ENCODE measurements at regions not wholly inside any gene's neighbourhood (a gene's known extent, or its start where the extent isn't known, plus 50 kb on each side); places are given as distances from the start of the nearest gene placed in this dataset.

DNA sequence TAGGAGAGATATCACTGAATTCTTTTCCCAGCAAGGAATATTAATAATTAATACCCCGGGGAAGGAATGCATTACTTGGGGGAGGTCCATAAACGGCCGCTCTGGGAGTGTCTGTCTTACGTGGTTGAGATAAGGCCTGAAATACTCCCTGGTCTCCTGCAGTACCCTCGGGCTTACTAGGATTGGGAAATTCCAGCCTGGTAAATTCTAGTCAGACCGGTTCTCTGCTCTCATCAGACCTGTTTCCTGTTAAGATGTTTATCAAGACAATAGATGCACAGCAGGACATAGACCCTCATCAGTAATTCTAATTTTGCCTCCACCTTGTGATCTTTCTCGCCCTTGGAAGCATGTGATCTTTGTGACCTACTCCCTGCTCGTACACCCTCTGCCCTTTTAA is 162.8 kb upstream of the KCND2 start:
- TF ChIP-seq CTCF (IDR thresholded peaks at IDR 0.05; ENCODE audit: poor library complexity, severe bottlenecking) (no peak), POLR2AphosphoS5 (IDR thresholded peaks at IDR 0.05) (no peak)
- no peaks in the 10 kb centered on the region for H3K9me3 ChIP-seq (ENCODE audit: low read length)
- no peaks in the 10 kb centered on the region for H3F3A ChIP-seq (ENCODE audit: insufficient read depth, low read length, poor library complexity, severe bottlenecking)
- H3K27me3 ChIP-seq (ENCODE audit: insufficient read depth, low read depth, low read length): no peaks in the 10 kb centered on the region
- H2AFZ ChIP-seq (ENCODE audit: low read depth, low read length): no peak overlapping the region
- H3K79me2 ChIP-seq (replicated peaks; ENCODE audit: insufficient read depth, low read length): no peaks in the 10 kb centered on the region
- H3K36me3 ChIP-seq (ENCODE audit: insufficient read depth, low read length): no peaks in the 10 kb centered on the region
- no peak overlapping the region for H3K27ac ChIP-seq (ENCODE audit: low read length)
- H3K4me2 ChIP-seq (ENCODE audit: low read length): no peak overlapping the region
- H3K9me2 ChIP-seq (ENCODE audit: insufficient read depth, low read length): no peaks in the 10 kb centered on the region
- H3K9ac ChIP-seq (ENCODE audit: low read length): no peak overlapping the region
- H3K4me3 ChIP-seq (ENCODE audit: low read length): no peak overlapping the region
- H4K20me1 ChIP-seq (ENCODE audit: insufficient read depth): no peaks in the 10 kb centered on the region

DNA sequence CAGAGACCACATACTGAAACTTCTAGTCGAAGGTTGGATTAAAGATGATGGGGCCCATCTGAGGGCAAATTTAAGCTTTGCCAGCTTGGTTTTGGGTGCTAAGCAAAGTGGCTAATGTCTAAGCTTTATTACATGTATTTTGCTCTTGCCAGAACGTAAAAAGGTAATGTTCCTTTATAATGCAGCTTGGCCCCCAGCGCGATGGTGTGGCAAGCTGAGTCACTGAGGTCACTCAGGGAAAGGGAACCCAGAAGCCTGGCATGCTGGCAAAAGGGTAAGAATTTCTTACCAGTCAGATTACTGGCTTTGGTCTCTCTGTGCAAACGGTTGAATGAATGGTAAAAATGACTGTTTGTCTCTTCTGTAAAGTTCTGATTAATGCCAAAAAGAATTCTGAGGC is 158.3 kb upstream of the KCND2 start:
- H3K9me2 ChIP-seq (ENCODE audit: insufficient read depth, low read length): no peaks in the 10 kb centered on the region
- H3K9ac ChIP-seq (ENCODE audit: low read length): no peak overlapping the region
- no peak overlapping the region for H3K4me3 ChIP-seq (ENCODE audit: low read length)
- no peaks in the 10 kb centered on the region for H3K79me2 ChIP-seq (replicated peaks; ENCODE audit: insufficient read depth, low read length)
- no peaks in the 10 kb centered on the region for H3K36me3 ChIP-seq (ENCODE audit: insufficient read depth, low read length)
- H4K20me1 ChIP-seq (ENCODE audit: insufficient read depth): no peaks in the 10 kb centered on the region
- H3F3A ChIP-seq (ENCODE audit: insufficient read depth, low read length, poor library complexity, severe bottlenecking): no peaks in the 10 kb centered on the region
- no peak for TF ChIP-seq EP300 (conservative IDR thresholded peaks at IDR 0.05; ENCODE audit: poor library complexity, severe bottlenecking)
- TF ChIP-seq TAF1 (IDR thresholded peaks at IDR 0.05; ENCODE audit: low read depth): no peak
- no peak for TF ChIP-seq EZH2 (IDR thresholded peaks at IDR 0.05; ENCODE audit: borderline replicate concordance, insufficient read depth, low read length, poor library complexity, severe bottlenecking)
- TF ChIP-seq MXI1 (conservative IDR thresholded peaks at IDR 0.05; ENCODE audit: poor library complexity, severe bottlenecking): no peak
- TF ChIP-seq CTCF (IDR thresholded peaks at IDR 0.05; ENCODE audit: poor library complexity, severe bottlenecking): no peak
- no peak for TF ChIP-seq RAD21 (conservative IDR thresholded peaks at IDR 0.05)
- TF ChIP-seq POLR2AphosphoS5 (IDR thresholded peaks at IDR 0.05): no peak
- no peak for TF ChIP-seq SMC3 (conservative IDR thresholded peaks at IDR 0.05; ENCODE audit: poor library complexity)
- TF ChIP-seq REST (IDR thresholded peaks at IDR 0.05; ENCODE audit: borderline replicate concordance): no peak
- no peak overlapping the region for H2AFZ ChIP-seq (ENCODE audit: low read depth, low read length)
- no peak overlapping the region for H3K4me2 ChIP-seq (ENCODE audit: low read length)
- H3K9me3 ChIP-seq (ENCODE audit: low read length): no peaks in the 10 kb centered on the region
- no peak overlapping the region for H3K27ac ChIP-seq (ENCODE audit: low read length)
- no peaks in the 10 kb centered on the region for H3K27me3 ChIP-seq (ENCODE audit: insufficient read depth, low read depth, low read length)

All from neural cell (in vitro differentiated cells).